GM10248 (cell line): ENCODE measurements at regions not wholly inside any gene's neighbourhood (a gene's known extent, or its start where the extent isn't known, plus 50 kb on each side); places are given as distances from the start of the nearest gene placed in this dataset.

Source experiments
- CTCF ChIA-PET: fragments of 300-600 bp; sonication (Branson Sonifier 250); formaldehyde crosslinking; extraction: SDS; loops from one replicate; lab custom pipeline; 2021; ENCODE audit warnings: antibody characterized with exemption; lab: Yijun Ruan, JAX
- POLR2A ChIA-PET: fragments of 350-650 bp; sonication (Branson Sonifier 250); formaldehyde crosslinking; extraction: SDS; loops from one replicate; lab custom pipeline; 2020; ENCODE audit warnings: antibody characterized with exemption; lab: Yijun Ruan, JAX
- DNase-seq: peaks from one replicate; pipeline ENCODE4 v3.0.0; 2012; ENCODE audit errors: extremely low spot score
- TF ChIP-seq, protein P1 (sequence below): IDR thresholded peaks from 2 replicates; pipeline ENCODE4 v1.5.1; 2012; ENCODE audit warnings: mild to moderate bottlenecking, low read depth; ENCODE audit errors: extremely low read depth, missing control alignments, control extremely low read depth

DNA sequence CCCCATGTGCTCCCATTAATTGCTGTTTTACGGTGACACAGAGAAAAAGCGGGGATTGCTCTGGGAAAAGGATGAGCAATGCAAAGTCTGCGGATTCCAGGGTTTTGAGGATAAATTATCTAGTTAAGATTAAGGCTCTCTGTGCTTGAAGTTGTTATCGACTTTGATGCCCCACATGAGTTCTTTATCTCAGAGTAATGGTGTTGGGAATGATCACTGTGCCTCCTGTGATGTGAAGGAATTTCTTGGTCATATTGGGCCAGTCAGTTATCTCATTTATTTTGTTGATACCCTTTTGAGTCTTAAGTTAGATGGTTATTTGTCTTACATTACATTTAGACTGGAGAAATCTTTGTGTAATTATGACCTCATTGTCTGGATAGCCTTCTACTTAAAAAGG, 184.6 kb upstream of the MEX3C start:
- no peak for DNase-seq
- POLR2A ChIA-PET = no interaction called here
- CTCF ChIA-PET = interaction anchor here (1.0 to 1.7 kb wide), 2 partner anchors 16 to 271 kb away, joined by 3 to 5 read pairs; no protein-coding TSS in a partner anchor
- TF ChIP-seq, protein P1, sequence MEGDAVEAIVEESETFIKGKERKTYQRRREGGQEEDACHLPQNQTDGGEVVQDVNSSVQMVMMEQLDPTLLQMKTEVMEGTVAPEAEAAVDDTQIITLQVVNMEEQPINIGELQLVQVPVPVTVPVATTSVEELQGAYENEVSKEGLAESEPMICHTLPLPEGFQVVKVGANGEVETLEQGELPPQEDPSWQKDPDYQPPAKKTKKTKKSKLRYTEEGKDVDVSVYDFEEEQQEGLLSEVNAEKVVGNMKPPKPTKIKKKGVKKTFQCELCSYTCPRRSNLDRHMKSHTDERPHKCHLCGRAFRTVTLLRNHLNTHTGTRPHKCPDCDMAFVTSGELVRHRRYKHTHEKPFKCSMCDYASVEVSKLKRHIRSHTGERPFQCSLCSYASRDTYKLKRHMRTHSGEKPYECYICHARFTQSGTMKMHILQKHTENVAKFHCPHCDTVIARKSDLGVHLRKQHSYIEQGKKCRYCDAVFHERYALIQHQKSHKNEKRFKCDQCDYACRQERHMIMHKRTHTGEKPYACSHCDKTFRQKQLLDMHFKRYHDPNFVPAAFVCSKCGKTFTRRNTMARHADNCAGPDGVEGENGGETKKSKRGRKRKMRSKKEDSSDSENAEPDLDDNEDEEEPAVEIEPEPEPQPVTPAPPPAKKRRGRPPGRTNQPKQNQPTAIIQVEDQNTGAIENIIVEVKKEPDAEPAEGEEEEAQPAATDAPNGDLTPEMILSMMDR = no peak

- TF ChIP-seq, protein P1 = no peak
- CTCF ChIA-PET = interaction anchor here (1.0 to 1.7 kb wide), 5 partner anchors 9 to 272 kb away, joined by 3 to 5 read pairs (median 4); no protein-coding TSS in a partner anchor
- DNase-seq = no peak
- POLR2A ChIA-PET = no interaction called here
Measured at GRCh38 chr18:51383116-51383515, 185.6 kb upstream of the MEX3C start.

DNA sequence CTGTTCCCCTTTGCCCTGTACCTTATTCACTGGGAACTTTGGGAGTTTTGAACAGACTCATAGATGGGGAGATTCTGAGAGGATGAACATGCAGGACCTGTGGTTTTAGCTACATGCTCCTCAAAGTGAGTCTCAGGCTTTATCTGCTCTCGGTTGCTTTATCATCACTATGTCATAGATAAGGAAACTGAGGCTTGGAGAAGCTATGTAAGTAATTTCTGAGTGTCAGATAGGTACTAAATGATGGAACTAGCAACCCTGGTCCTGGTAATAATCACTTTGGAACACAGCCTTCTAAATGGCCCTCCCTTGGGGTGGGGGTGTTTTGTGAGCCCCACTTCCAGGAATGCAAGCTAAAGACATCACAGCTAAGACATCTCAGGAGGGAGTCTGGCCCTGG, 186.2 kb upstream of the MEX3C start:
- ChIA-PET CTCF (interaction anchor here (1.2 to 1.7 kb wide), 4 partner anchors 9 to 273 kb away, joined by 3 to 5 read pairs (median 4); no protein-coding TSS in a partner anchor), POLR2A (no interaction called here)
- TF ChIP-seq, protein P1 = no peak
- DNase-seq = no peak

GRCh38 chr18:51385270-51385669, 187.8 kb upstream of the MEX3C start:
- TF ChIP-seq, protein P1 = no peak
- no peak for DNase-seq
- POLR2A ChIA-PET = no interaction called here
- CTCF ChIA-PET = interaction anchor here (0.8 to 1.3 kb wide), 7 partner anchors 12 to 279 kb away, joined by 3 to 4 read pairs (median 3); no protein-coding TSS in a partner anchor

GRCh38 chr18:51390702-51391101, 193.2 kb upstream of the MEX3C start:
- TF ChIP-seq, protein P1 = no peak
- ChIA-PET POLR2A (no interaction called here), CTCF (interaction anchor here (1.6 to 1.7 kb wide), 2 partner anchors 9 to 10 kb away, joined by 4 read pairs; no protein-coding TSS in a partner anchor)
- DNase-seq = no peak

DNA sequence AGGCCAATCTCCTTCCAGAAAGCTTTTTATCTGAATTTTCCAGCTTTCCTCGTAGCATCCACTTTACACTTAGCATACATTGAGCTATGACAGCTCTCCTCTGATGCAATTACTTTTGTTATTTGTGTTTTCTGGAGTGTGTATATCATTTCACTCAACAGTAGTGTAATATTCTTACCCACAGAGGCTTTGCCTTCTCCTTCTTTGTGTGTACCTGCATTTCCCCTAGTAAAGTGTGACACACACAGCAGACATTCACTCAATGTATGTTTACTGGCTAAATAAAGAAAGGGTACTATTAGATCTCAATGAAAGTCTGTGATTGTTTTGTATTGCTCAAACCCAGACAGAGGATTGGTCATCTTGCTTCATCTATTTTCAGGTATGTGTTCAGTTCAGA, 193.7 kb upstream of the MEX3C start:
- ChIA-PET POLR2A (no interaction called here), CTCF (interaction anchor here (1.6 kb wide), 1 partner anchor 9 kb away, joined by 4 read pairs; no protein-coding TSS in a partner anchor)
- TF ChIP-seq, protein P1 = no peak
- DNase-seq = no peak
